H1 (cell line): ENCODE measurements at regions not wholly inside any gene's neighbourhood (a gene's known extent, or its start where the extent isn't known, plus 50 kb on each side); places are given as distances from the start of the nearest gene placed in this dataset.

Source experiments
- CTCF ChIA-PET: fragments of 300-600 bp; sonication (Branson Sonifier 250); formaldehyde crosslinking; loops from one replicate; lab custom pipeline; 2021; ENCODE audit not compliant: partially characterized antibody; lab: Charles Lee
- POLR2A ChIA-PET: fragments of 300-600 bp; sonication (Branson Sonifier 250); formaldehyde crosslinking; loops from one replicate; lab custom pipeline; 2021; ENCODE audit warnings: inconsistent platforms; ENCODE audit not compliant: partially characterized antibody; lab: Charles Lee
- DNase-seq, 2 experiments: peaks; one replicate each; pipeline versions ENCODE4 v3.0.0 to v3.0.0-alpha.2; 2010 to 2022; ENCODE audit warnings: low spot score in 2 of 2, low read depth in 1 of 2, mixed read lengths in 1 of 2
- FAIRE-seq: peaks from 2 replicates; lab custom pipeline; 2011; peaks lifted over from hg19 to GRCh38; lab: Jason Lieb, UNC
- H2AFZ ChIP-seq: 2 replicates; pipeline ENCODE4 v1.8.1; 2012; ENCODE audit warnings: low read length, inconsistent platforms
- H2AK5ac ChIP-seq: 2 replicates; pipeline ENCODE4 v1.6.1; 2013; ENCODE audit warnings: low read depth, low read length
- H2BK120ac ChIP-seq: replicated peaks from 2 replicates; pipeline ENCODE3; 2013; ENCODE audit warnings: low read depth, low read length, inconsistent platforms
- H2BK12ac ChIP-seq: 2 replicates; pipeline ENCODE4 v1.6.1; 2013; ENCODE audit warnings: low read depth, low read length
- H2BK15ac ChIP-seq: 2 replicates; pipeline ENCODE4 v1.6.1; 2013; ENCODE audit warnings: low read length
- H2BK20ac ChIP-seq: 2 replicates; pipeline ENCODE4 v1.6.1; 2013; ENCODE audit warnings: low read length
- H2BK5ac ChIP-seq: 2 replicates; pipeline ENCODE4 v1.6.1; 2013; ENCODE audit warnings: low read depth, low read length
- H3K14ac ChIP-seq: 2 replicates; pipeline ENCODE4 v1.6.1; 2013; ENCODE audit warnings: inconsistent platforms; ENCODE audit not compliant: insufficient read length
- H3K18ac ChIP-seq: 2 replicates; pipeline ENCODE4 v1.6.1; 2013; ENCODE audit warnings: low read length; ENCODE audit errors: extremely low read depth
- H3K23ac ChIP-seq: 2 replicates; pipeline ENCODE4 v1.6.1; 2013; ENCODE audit warnings: inconsistent platforms; ENCODE audit not compliant: insufficient read length
- H3K23me2 ChIP-seq: 2 replicates; pipeline ENCODE4 v1.6.1; 2013; ENCODE audit warnings: low read depth, low read length
- H3K27ac ChIP-seq: 2 replicates; pipeline ENCODE4 v1.6.1; 2011; ENCODE audit warnings: low read depth, low read length, inconsistent platforms
- H3K27me3 ChIP-seq, 4 experiments: replicated peaks in 1 of 4; 1 replicate in 1 of 4; 2 replicates in 3 of 4; pipeline versions ENCODE4 v1.6.1 to v1.8.1; 2011 to 2013; ENCODE audit warnings: low read length in 3 of 4, mild to moderate bottlenecking in 3 of 4, inconsistent platforms in 2 of 4, mixed read lengths in 2 of 4, moderate library complexity in 1 of 4; ENCODE audit not compliant: control insufficient read depth in 3 of 4, insufficient read depth in 3 of 4; ENCODE audit errors: extremely low read depth in 1 of 4
- H3K36me3 ChIP-seq, 4 experiments: 2 replicates each; pipeline versions ENCODE4 v1.6.1 to v1.8.1; 2011 to 2013; ENCODE audit warnings: mild to moderate bottlenecking in 4 of 4, low read length in 3 of 4, moderate library complexity in 2 of 4, control low read depth in 1 of 4, inconsistent platforms in 1 of 4; ENCODE audit not compliant: insufficient read depth in 4 of 4, control insufficient read depth in 2 of 4
- H3K4ac ChIP-seq: replicated peaks from 2 replicates; pipeline ENCODE3; 2013; ENCODE audit warnings: low read length, low read depth, mixed read lengths, inconsistent platforms; ENCODE audit not compliant: insufficient read length
- H3K4me1 ChIP-seq, 4 experiments: replicated peaks in 1 of 4; 1 replicate in 1 of 4; 2 replicates in 3 of 4; pipeline versions ENCODE4 v1.6.1 to v1.8.1; 2011 to 2013; ENCODE audit warnings: low read length in 3 of 4, inconsistent platforms in 2 of 4, mixed read lengths in 1 of 4; ENCODE audit not compliant: insufficient read depth in 4 of 4, control insufficient read depth in 3 of 4
- H3K4me2 ChIP-seq, 2 experiments: 2 replicates each; pipeline versions ENCODE4 v1.6.1 to v1.8.1; 2011 to 2013; ENCODE audit warnings: low read depth in 2 of 2, low read length in 2 of 2, control low read depth in 1 of 2, inconsistent platforms in 1 of 2, mild to moderate bottlenecking in 1 of 2; ENCODE audit not compliant: insufficient read depth in 1 of 2
- H3K4me3 ChIP-seq, 4 experiments: fragments of 200-600, 300-600 bp in 1 of 4; sonication (generic), shearing (Covaris generic), sonication (Bioruptor Twin) in 1 of 4; 2 replicates each; pipeline versions ENCODE4 v1.5.1 to v1.8.1; 2011 to 2016; ENCODE audit warnings: low read length in 4 of 4, low read depth in 3 of 4, control low read depth in 2 of 4, inconsistent platforms in 2 of 4, mild to moderate bottlenecking in 2 of 4, mixed read lengths in 1 of 4, moderate library complexity in 1 of 4; ENCODE audit not compliant: insufficient read depth in 2 of 4; ENCODE audit errors: extremely low read depth in 1 of 4
- H3K56ac ChIP-seq: replicated peaks from 2 replicates; pipeline ENCODE3; 2013; ENCODE audit warnings: low read depth, mild to moderate bottlenecking, mixed read lengths, low read length, inconsistent platforms; ENCODE audit not compliant: insufficient read length
- H3K79me1 ChIP-seq: 2 replicates; pipeline ENCODE4 v1.6.1; 2013; ENCODE audit warnings: low read depth, low read length, control low read depth
- H3K79me2 ChIP-seq, 2 experiments: 2 replicates each; pipeline versions ENCODE4 v1.6.1 to v1.8.1; 2012 to 2013; ENCODE audit warnings: low read length in 2 of 2, mild to moderate bottlenecking in 2 of 2, inconsistent platforms in 1 of 2; ENCODE audit not compliant: insufficient read depth in 2 of 2, control insufficient read depth in 1 of 2
- H3K9ac ChIP-seq, 4 experiments: replicated peaks in 1 of 4; 1 replicate in 1 of 4; 2 replicates in 3 of 4; pipeline versions ENCODE4 v1.6.1 to v1.8.1; 2011 to 2013; ENCODE audit warnings: low read depth in 3 of 4, low read length in 3 of 4, control low read depth in 2 of 4, mild to moderate bottlenecking in 2 of 4, moderate library complexity in 2 of 4, inconsistent platforms in 1 of 4; ENCODE audit errors: extremely low read depth in 1 of 4
- H3K9me3 ChIP-seq, 2 experiments: 2 replicates each; pipeline versions ENCODE4 v1.6.1 to v1.8.1; 2012 to 2013; ENCODE audit warnings: mild to moderate bottlenecking in 2 of 2, moderate library complexity in 2 of 2, control low read depth in 1 of 2, inconsistent platforms in 1 of 2, low read depth in 1 of 2, low read length in 1 of 2, mixed read lengths in 1 of 2; ENCODE audit not compliant: insufficient read depth in 2 of 2
- H4K20me1 ChIP-seq, 2 experiments: replicated peaks in 1 of 2; 2 replicates each; pipeline versions ENCODE3 to v1.8.1; 2011 to 2013; ENCODE audit warnings: inconsistent platforms in 2 of 2, low read length in 2 of 2, mild to moderate bottlenecking in 1 of 2; ENCODE audit not compliant: insufficient read depth in 2 of 2, control insufficient read depth in 1 of 2
- H4K5ac ChIP-seq: 2 replicates; pipeline ENCODE4 v1.6.1; 2013; ENCODE audit warnings: low read length, low read depth, mixed read lengths, inconsistent platforms; ENCODE audit not compliant: insufficient read length
- H4K8ac ChIP-seq: 2 replicates; pipeline ENCODE4 v1.8.0; 2013; ENCODE audit warnings: mild to moderate bottlenecking, moderate library complexity, low read length, inconsistent platforms; ENCODE audit not compliant: insufficient read depth; ENCODE audit errors: extremely low read depth
- H4K91ac ChIP-seq: replicated peaks from 2 replicates; pipeline ENCODE3; 2013; ENCODE audit warnings: low read length, mixed read lengths, inconsistent platforms; ENCODE audit not compliant: insufficient read length
- BRCA1 ChIP-seq: IDR thresholded peaks from 2 replicates; pipeline ENCODE4 v1.6.1; 2012; ENCODE audit warnings: low read depth, low read length, improper control_type of control experiment
- CTBP2 ChIP-seq: IDR thresholded peaks from 2 replicates; pipeline ENCODE4 v1.7.0; 2011; ENCODE audit warnings: borderline replicate concordance, mild to moderate bottlenecking, moderate library complexity, mixed read lengths, low read length; ENCODE audit not compliant: insufficient read depth, insufficient read length
- FOSL1 ChIP-seq: IDR thresholded peaks from 2 replicates; pipeline ENCODE4 v1.6.1; 2011; ENCODE audit warnings: mild to moderate bottlenecking, low read depth, low read length, moderate library complexity; ENCODE audit not compliant: insufficient read depth
- JUN ChIP-seq: IDR thresholded peaks from 2 replicates; pipeline ENCODE4 v1.6.1; 2011; ENCODE audit warnings: low read depth, mild to moderate bottlenecking, improper control_type of control experiment, low read length
- KDM1A ChIP-seq: fragments of 200-600, 300-600 bp; sonication (generic); IDR thresholded peaks from 2 replicates; pipeline ENCODE4 v1.7.1; 2016; ENCODE audit warnings: mild to moderate bottlenecking, low read length, borderline replicate concordance
- MAFK ChIP-seq: IDR thresholded peaks from 2 replicates; pipeline ENCODE4 v1.6.1; 2012; ENCODE audit warnings: low read depth, mild to moderate bottlenecking, improper control_type of control experiment, low read length
- SP4 ChIP-seq: IDR thresholded peaks from 2 replicates; pipeline ENCODE4 v1.6.1; 2012; ENCODE audit warnings: low read length, inconsistent platforms
- WGBS, 2 experiments: shearing (Covaris generic) in 1 of 2; methylation state at CpG; one replicate each; pipeline versions ENCODE4 v1.1.6 to v1.1.7; 2013 to 2015; ENCODE audit warnings: low lambda C conversion rate in 2 of 2, mixed read lengths in 2 of 2, inconsistent platforms in 1 of 2, low coverage in 1 of 2, missing lambda C conversion rate in 1 of 2; ENCODE audit not compliant: insufficient replicate concordance in 2 of 2, insufficient coverage in 1 of 2, insufficient read length in 1 of 2; ENCODE audit errors: extremely low coverage in 1 of 2, missing lambda C conversion rate in 1 of 2; 5-methylcytosine and 5-hydroxymethylcytosine counted together
- TF ChIP-seq, protein P1 (sequence below): IDR thresholded peaks from 2 replicates; pipeline ENCODE4 v1.6.1; 2012; ENCODE audit warnings: low read length, inconsistent platforms

- FAIRE-seq (no peak), DNase-seq (no peak)
- TF ChIP-seq, protein P1, sequence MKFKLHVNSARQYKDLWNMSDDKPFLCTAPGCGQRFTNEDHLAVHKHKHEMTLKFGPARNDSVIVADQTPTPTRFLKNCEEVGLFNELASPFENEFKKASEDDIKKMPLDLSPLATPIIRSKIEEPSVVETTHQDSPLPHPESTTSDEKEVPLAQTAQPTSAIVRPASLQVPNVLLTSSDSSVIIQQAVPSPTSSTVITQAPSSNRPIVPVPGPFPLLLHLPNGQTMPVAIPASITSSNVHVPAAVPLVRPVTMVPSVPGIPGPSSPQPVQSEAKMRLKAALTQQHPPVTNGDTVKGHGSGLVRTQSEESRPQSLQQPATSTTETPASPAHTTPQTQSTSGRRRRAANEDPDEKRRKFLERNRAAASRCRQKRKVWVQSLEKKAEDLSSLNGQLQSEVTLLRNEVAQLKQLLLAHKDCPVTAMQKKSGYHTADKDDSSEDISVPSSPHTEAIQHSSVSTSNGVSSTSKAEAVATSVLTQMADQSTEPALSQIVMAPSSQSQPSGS = no peak
- no peak for TF ChIP-seq CTBP2
- TF ChIP-seq KDM1A = no peak
- no peak for TF ChIP-seq SP4
- no peak for TF ChIP-seq BRCA1
- TF ChIP-seq FOSL1 = no peak
- no peak for TF ChIP-seq MAFK
- no peak for TF ChIP-seq JUN
- Histone ChIP-seq H3K18ac (no peak overlapping the region), H3K4me2 (no peak overlapping the region), H3K9ac (no peak overlapping the region), H2BK5ac (no peak overlapping the region; the same call in 1 of the 2 replicates), H3K27me3 (no peaks in the 10 kb centered on the region), H3K23me2 (no peaks in the 10 kb centered on the region; the same call in 1 of the 2 replicates), H3K4me1 (no peaks in the 10 kb centered on the region), H2AFZ (no peak overlapping the region), H4K91ac (no peak overlapping the region), H4K20me1 (no peaks in the 10 kb centered on the region), H3K36me3 (no peaks in the 10 kb centered on the region), H3K23ac (no peak overlapping the region), H3K56ac (no peak overlapping the region), H2BK15ac (peak overlapping the region; percentile 46; the same call in 1 of the 2 replicates), H2BK12ac (peak overlapping the region; percentile 50; the same call in 1 of the 2 replicates), H3K4ac (no peak overlapping the region), H3K27ac (no peak overlapping the region), H2AK5ac (no peak overlapping the region), H4K8ac (no peak overlapping the region), H3K4me3 (no peak overlapping the region), H3K79me2 (no peaks in the 10 kb centered on the region), H2BK20ac (no peak overlapping the region), H3K9me3 (no peaks in the 10 kb centered on the region), H3K79me1 (no peaks in the 10 kb centered on the region), H3K14ac (no peak overlapping the region), H4K5ac (no peak overlapping the region), H2BK120ac (no peak overlapping the region)
- WGBS, 2 experiments = 85% methylated on average over 6 of the region's 6 CpGs; no CpG with 5 or more reads in 1 of the 2 experiments
- ChIA-PET CTCF (interaction anchor here (0.7 to 1.8 kb wide), 3 partner anchors 12 to 71 kb away, joined by 3 to 6 read pairs (median 4); no protein-coding TSS in a partner anchor), POLR2A (interaction anchor here (0.7 kb wide), 1 partner anchor 117 kb away, joined by 3 read pairs; no protein-coding TSS in a partner anchor)
These were observed 55.0 kb upstream of the VSX1 start for GRCh38 chr20:25136643-25137559.
